ENCODE measurements at regions not wholly inside any gene's neighbourhood (a gene's known extent, or its start where the extent isn't known, plus 50 kb on each side); places are given as distances from the start of the nearest gene placed in this dataset.
"Not testable (repeated sequence)": the region's sequence is repeated elsewhere in the genome, so short reads cannot be mapped to it uniquely, and the experiment has no call there.

GRCh38 chr22:27075028-27075678 lies 417.8 kb downstream of the MIAT start:
- no peak for FAIRE-seq
- no peak for DNase-seq (ENCODE audit: low spot score in 2 of 2)

- FAIRE-seq (no peak), DNase-seq (ENCODE audit: low spot score in 2 of 2) (no peak)
Observed at GRCh38 chr22:27075891-27076290, 418.5 kb downstream of the MIAT start.

- FAIRE-seq; DNase-seq (ENCODE audit: low spot score in 2 of 2): not testable (repeated sequence)
Observed at GRCh38 chr22:27078064-27078463, 420.7 kb downstream of the MIAT start.

GRCh38 chr22:27080036-27080578 lies 422.7 kb downstream of the MIAT start:
- DNase-seq (ENCODE audit: low spot score in 2 of 2) (no peak), FAIRE-seq (no peak)

- FAIRE-seq (no peak), DNase-seq (ENCODE audit: low spot score in 2 of 2) (no peak)
Observed at GRCh38 chr22:27080863-27081262, 423.5 kb downstream of the MIAT start.

- DNase-seq (ENCODE audit: low spot score in 2 of 2): no peak
- FAIRE-seq: no peak
Observed at GRCh38 chr22:27083610-27084009, 426.2 kb downstream of the MIAT start.

- no peak for FAIRE-seq
- no peak for DNase-seq (ENCODE audit: low spot score in 2 of 2)
Observed at GRCh38 chr22:27084130-27084529, 426.7 kb downstream of the MIAT start.

GRCh38 chr22:27086080-27087044 lies 429.0 kb downstream of the MIAT start:
- DNase-seq (ENCODE audit: low spot score in 2 of 2) (no peak), FAIRE-seq (no peak)

- no peak for DNase-seq (ENCODE audit: low spot score in 2 of 2)
- no peak for FAIRE-seq
Observed at GRCh38 chr22:27087051-27087450, 429.7 kb downstream of the MIAT start.

- DNase-seq (ENCODE audit: low spot score in 2 of 2) (no peak), FAIRE-seq (no peak)
Observed at GRCh38 chr22:27088026-27088425, 430.6 kb downstream of the MIAT start.

GRCh38 chr22:27089264-27089663 lies 431.9 kb downstream of the MIAT start:
- DNase-seq (ENCODE audit: low spot score in 2 of 2) (no peak), FAIRE-seq (no peak)

GRCh38 chr22:27090611-27091011 lies 433.2 kb downstream of the MIAT start:
- FAIRE-seq: no peak
- DNase-seq (ENCODE audit: low spot score in 2 of 2): no peak

GRCh38 chr22:27093422-27093821 lies 436.0 kb downstream of the MIAT start:
- DNase-seq (ENCODE audit: low spot score in 2 of 2) (no peak), FAIRE-seq (no peak)

GRCh38 chr22:27094633-27095308 lies 437.4 kb downstream of the MIAT start:
- no peak for DNase-seq (ENCODE audit: low spot score in 2 of 2)
- no peak for FAIRE-seq

- no peak for DNase-seq (ENCODE audit: low spot score in 2 of 2)
- FAIRE-seq: no peak
Observed at GRCh38 chr22:27097506-27097905, 440.1 kb downstream of the MIAT start.

GRCh38 chr22:27097933-27098332 lies 440.5 kb downstream of the MIAT start:
- DNase-seq (ENCODE audit: low spot score in 2 of 2) (no peak), FAIRE-seq (no peak)

- FAIRE-seq (no peak), DNase-seq (ENCODE audit: low spot score in 2 of 2) (no peak)
Observed at GRCh38 chr22:27099946-27100722, 442.7 kb downstream of the MIAT start.

GRCh38 chr22:27100789-27101188 lies 443.4 kb downstream of the MIAT start:
- DNase-seq (ENCODE audit: low spot score in 2 of 2): no peak
- no peak for FAIRE-seq

GRCh38 chr22:27101288-27101687 lies 443.9 kb downstream of the MIAT start:
- FAIRE-seq: no peak
- DNase-seq (ENCODE audit: low spot score in 2 of 2): no peak

GRCh38 chr22:27104449-27104848 lies 447.1 kb downstream of the MIAT start:
- DNase-seq (ENCODE audit: low spot score in 2 of 2) (no peak), FAIRE-seq (no peak)

Measured in frontal cortex (tissue), 3 donors.